IMR-90 (cell line): ENCODE measurements at regions not wholly inside any gene's neighbourhood (a gene's known extent, or its start where the extent isn't known, plus 50 kb on each side); places are given as distances from the start of the nearest gene placed in this dataset.

ENCODE experiments used
- ATAC-seq: fragments of 200-7000 bp; cut with Tn5 transposase; 2 replicates; pipeline ENCODE4 v1.9.1; 2020; ENCODE audit warnings: low read depth, mild to moderate bottlenecking, moderate library complexity
- BruUV-seq: library from RNA; stranded (reverse); fragments of 400-500 nt; replicated peaks from 2 replicates; lab custom pipeline; 2021; lab: Mats Ljungman, UMichigan
- CTCF ChIA-PET: fragments of 300-600 bp; formaldehyde crosslinking; extraction: SDS; loops from one replicate; lab custom pipeline; 2021; ENCODE audit warnings: antibody characterized with exemption; lab: Yijun Ruan, JAX
- POLR2A ChIA-PET: fragments of 300-600 bp; sonication (Branson Sonifier 250); formaldehyde crosslinking; loops from one replicate; lab custom pipeline; 2022; ENCODE audit warnings: antibody characterized with exemption; ENCODE audit not compliant: unreplicated experiment; lab: Charles Lee
- DNase-seq: peaks from one replicate; pipeline ENCODE4 v3.0.0; 2013
- H2AFZ ChIP-seq: replicated peaks from 2 replicates; pipeline ENCODE3; 2013; ENCODE audit warnings: low read length, mild to moderate bottlenecking; ENCODE audit not compliant: poor library complexity
- H2AK5ac ChIP-seq: 2 replicates; pipeline ENCODE4 v1.6.1; 2013; ENCODE audit warnings: low read depth, low read length, inconsistent platforms
- H2AK9ac ChIP-seq: replicated peaks from 2 replicates; pipeline ENCODE3; 2013; ENCODE audit warnings: mild to moderate bottlenecking, low read depth, low read length, moderate library complexity; ENCODE audit not compliant: poor library complexity
- H2BK120ac ChIP-seq: 2 replicates; pipeline ENCODE4 v1.6.1; 2013; ENCODE audit warnings: low read depth, low read length, inconsistent platforms
- H2BK15ac ChIP-seq: 3 replicates; pipeline ENCODE4 v1.6.1; 2013; ENCODE audit warnings: low read depth, low read length, inconsistent platforms
- H2BK20ac ChIP-seq: 2 replicates; pipeline ENCODE4 v1.6.1; 2013; ENCODE audit warnings: low read depth, mild to moderate bottlenecking, inconsistent platforms, low read length, moderate library complexity
- H2BK5ac ChIP-seq: 2 replicates; pipeline ENCODE4 v1.6.1; 2013; ENCODE audit warnings: mild to moderate bottlenecking, low read depth, low read length, inconsistent platforms; ENCODE audit not compliant: poor library complexity, severe bottlenecking
- H3K14ac ChIP-seq: replicated peaks from 2 replicates; pipeline ENCODE4 v1.6.1; 2013; ENCODE audit warnings: low read depth, low read length, inconsistent platforms
- H3K18ac ChIP-seq: 2 replicates; pipeline ENCODE4 v1.6.1; 2013; ENCODE audit warnings: low read depth, low read length, control low read depth
- H3K23ac ChIP-seq: 2 replicates; pipeline ENCODE4 v1.6.1; 2013; ENCODE audit warnings: low read depth, low read length, inconsistent platforms
- H3K27ac ChIP-seq: 2 replicates; pipeline ENCODE4 v1.5.1; 2013; ENCODE audit warnings: mild to moderate bottlenecking, control low read depth, low read length; ENCODE audit not compliant: insufficient read depth
- H3K27me3 ChIP-seq: 2 replicates; pipeline ENCODE4 v1.6.1; 2013; ENCODE audit warnings: low read length; ENCODE audit not compliant: control insufficient read depth, insufficient read depth
- H3K36me3 ChIP-seq: 2 replicates; pipeline ENCODE4 v1.6.1; 2013; ENCODE audit warnings: low read length, mixed read lengths; ENCODE audit not compliant: control insufficient read depth, insufficient read depth
- H3K4ac ChIP-seq: 2 replicates; pipeline ENCODE4 v1.6.1; 2013; ENCODE audit warnings: low read depth, low read length, inconsistent platforms
- H3K4me1 ChIP-seq: 2 replicates; pipeline ENCODE4 v1.6.1; 2013; ENCODE audit warnings: low read length, mixed read lengths; ENCODE audit not compliant: control insufficient read depth, insufficient read depth
- H3K4me2 ChIP-seq: 2 replicates; pipeline ENCODE4 v1.6.1; 2013; ENCODE audit warnings: low read depth, mild to moderate bottlenecking, control low read depth, low read length, moderate library complexity
- H3K4me3 ChIP-seq: 2 replicates; pipeline ENCODE4 v1.5.1; 2013; ENCODE audit warnings: low read depth, mild to moderate bottlenecking, control low read depth, low read length, moderate library complexity; ENCODE audit not compliant: insufficient read depth
- H3K56ac ChIP-seq: 2 replicates; pipeline ENCODE4 v1.6.1; 2013; ENCODE audit warnings: low read length, inconsistent platforms; ENCODE audit not compliant: insufficient read depth; ENCODE audit errors: extremely low read depth
- H3K79me1 ChIP-seq, 2 experiments: 2 replicates each; pipeline ENCODE4 v1.6.1; 2013; ENCODE audit warnings: low read length in 2 of 2, inconsistent platforms in 1 of 2, low read depth in 1 of 2
- H3K9ac ChIP-seq: 2 replicates; pipeline ENCODE4 v1.6.1; 2013; ENCODE audit warnings: low read depth, low read length, control low read depth
- H3K9me1 ChIP-seq: 2 replicates; pipeline ENCODE4 v1.6.1; 2013; ENCODE audit warnings: low read length, inconsistent platforms; ENCODE audit not compliant: insufficient read depth
- H3K9me3 ChIP-seq: 2 replicates; pipeline ENCODE4 v1.6.1; 2013; ENCODE audit warnings: low read length; ENCODE audit not compliant: control insufficient read depth, insufficient read depth
- H4K20me1 ChIP-seq: 2 replicates; pipeline ENCODE4 v1.6.1; 2013; ENCODE audit warnings: low read length, inconsistent platforms; ENCODE audit not compliant: insufficient read depth
- H4K5ac ChIP-seq: 2 replicates; pipeline ENCODE4 v1.6.1; 2013; ENCODE audit warnings: mild to moderate bottlenecking, low read depth, low read length, control low read depth
- H4K8ac ChIP-seq, 2 experiments: 2 replicates each; pipeline ENCODE4 v1.6.1; 2013; ENCODE audit warnings: low read depth in 2 of 2, low read length in 2 of 2, control low read depth in 1 of 2, inconsistent platforms in 1 of 2
- H4K91ac ChIP-seq: 2 replicates; pipeline ENCODE4 v1.6.1; 2013; ENCODE audit warnings: low read depth, low read length, inconsistent platforms; ENCODE audit not compliant: insufficient read depth
- BHLHE40 ChIP-seq: fragments of 150-350 bp; IDR thresholded peaks from 2 replicates; pipeline ENCODE4 v1.6.1; 2016; ENCODE audit warnings: mild to moderate bottlenecking, low read depth, low read length
- MAZ ChIP-seq: IDR thresholded peaks from 2 replicates; pipeline ENCODE4 v1.6.1; 2012; ENCODE audit warnings: low read depth, mild to moderate bottlenecking, low read length, improper control_type of control experiment, moderate library complexity, borderline replicate concordance
- MXI1 ChIP-seq: IDR thresholded peaks from 2 replicates; pipeline ENCODE4 v1.6.1; 2012; ENCODE audit warnings: low read depth, mild to moderate bottlenecking, low read length, moderate library complexity, borderline replicate concordance
- NFE2L2 ChIP-seq: fragments of 150-350 bp; IDR thresholded peaks from 2 replicates; pipeline ENCODE4 v1.6.1; 2016; ENCODE audit warnings: low read depth, mild to moderate bottlenecking, low read length
- RAD21 ChIP-seq: IDR thresholded peaks from 2 replicates; pipeline ENCODE4 v1.6.1; 2012; ENCODE audit warnings: low read length, improper control_type of control experiment
- RCOR1 ChIP-seq: IDR thresholded peaks from 2 replicates; pipeline ENCODE4 v1.6.1; 2012; ENCODE audit warnings: mild to moderate bottlenecking, low read length, improper control_type of control experiment; ENCODE audit not compliant: insufficient replicate concordance
- SMC3 ChIP-seq: fragments of 150-350 bp; IDR thresholded peaks from 2 replicates; pipeline ENCODE4 v1.6.1; 2016; ENCODE audit warnings: low read depth, mild to moderate bottlenecking, antibody characterized with exemption, low read length, moderate library complexity
- WGBS, 2 experiments: methylation state at CpG; one replicate each; pipeline versions ENCODE4 v1.1.5 to v1.1.7; 2013; ENCODE audit warnings: missing lambda C conversion rate in 2 of 2; ENCODE audit not compliant: insufficient read length in 1 of 2; ENCODE audit errors: extremely low coverage in 2 of 2; 5-methylcytosine and 5-hydroxymethylcytosine counted together
- dilution Hi-C: fragments of 300-500 bp; cut with HindIII; formaldehyde crosslinking; loops from one replicate; pipeline ENCODE4 v1.14.3; 2018; ENCODE audit warnings: low sequenced_read_pairs; ENCODE audit not compliant: unreplicated experiment
- in situ Hi-C: fragments of 300-500 bp; cut with MboI; formaldehyde crosslinking; loops from 3 replicates; pipeline ENCODE4 v1.14.3; 2019; ENCODE audit warnings: low sequenced_read_pairs, inconsistent platforms, mixed read lengths
- intact Hi-C: fragments of 100-400 bp; cut with micrococcal nuclease; formaldehyde crosslinking; loops from 2 replicates; pipeline ENCODE4 v1.10.0; 2022
- TF ChIP-seq, protein P1 (sequence below): fragments of 150-350 bp; IDR thresholded peaks from 2 replicates; pipeline ENCODE4 v1.6.1; 2016; ENCODE audit warnings: low read depth, mild to moderate bottlenecking, low read length, moderate library complexity, borderline replicate concordance
- TF ChIP-seq, protein P2 (sequence below): fragments of 150-350 bp; IDR thresholded peaks from 2 replicates; pipeline ENCODE4 v1.6.1; 2017; ENCODE audit warnings: mild to moderate bottlenecking, antibody characterized with exemption, low read length, low read depth
- TF ChIP-seq, protein P3 (sequence below): conservative IDR thresholded peaks from 2 replicates; pipeline ENCODE4 v1.5.1; 2012; ENCODE audit warnings: mild to moderate bottlenecking, low read depth, low read length, improper control_type of control experiment

DNA sequence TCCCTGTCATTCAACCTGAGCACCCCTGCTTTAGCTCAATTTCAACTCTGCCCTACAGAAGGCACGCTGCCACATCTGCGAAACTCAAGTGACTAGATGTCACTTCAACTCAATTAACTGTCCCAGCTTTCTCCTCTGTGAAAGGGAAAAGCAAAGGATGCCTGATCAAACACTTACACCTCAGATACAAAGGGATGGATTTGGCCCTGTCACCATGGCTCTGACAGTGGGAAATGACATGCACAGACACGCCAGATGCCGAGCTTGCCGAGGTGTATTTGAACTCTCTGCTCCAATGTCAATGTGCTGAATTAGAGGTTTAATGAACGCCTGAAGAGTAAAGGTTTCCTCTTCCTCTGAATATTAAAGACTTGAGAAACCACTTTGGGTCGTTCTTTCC is 481.1 kb downstream of the CBLN2 start:
- WGBS, 2 experiments, result 40% methylated on average over 1 of the region's 7 CpGs; no CpG with 5 or more reads in 1 of the 2 experiments
- H3K56ac ChIP-seq, result no peak overlapping the region
- H2BK5ac ChIP-seq, result no peak overlapping the region
- intact Hi-C loops, result no loop called here
- H3K27ac ChIP-seq, result no peak overlapping the region
- no peak overlapping the region for H3K4me3 ChIP-seq
- no peak for DNase-seq
- no peak overlapping the region for H3K23ac ChIP-seq
- no peak overlapping the region for H2BK15ac ChIP-seq
- no peak overlapping the region for H2AK9ac ChIP-seq
- in situ Hi-C loops, result no loop called here
- no peak overlapping the region for H3K18ac ChIP-seq
- H4K91ac ChIP-seq, result no peak overlapping the region
- H2BK20ac ChIP-seq, result no peak overlapping the region
- no peaks in the 10 kb centered on the region for H3K9me1 ChIP-seq
- no TSS peak for BruUV-seq
- no peak overlapping the region for H4K8ac ChIP-seq
- no peak overlapping the region for H3K9ac ChIP-seq
- no peak overlapping the region for H2AFZ ChIP-seq
- no peak overlapping the region for H4K5ac ChIP-seq
- ATAC-seq, result no peak
- H3K27me3 ChIP-seq, result no peaks in the 10 kb centered on the region
- TF ChIP-seq, protein P1, sequence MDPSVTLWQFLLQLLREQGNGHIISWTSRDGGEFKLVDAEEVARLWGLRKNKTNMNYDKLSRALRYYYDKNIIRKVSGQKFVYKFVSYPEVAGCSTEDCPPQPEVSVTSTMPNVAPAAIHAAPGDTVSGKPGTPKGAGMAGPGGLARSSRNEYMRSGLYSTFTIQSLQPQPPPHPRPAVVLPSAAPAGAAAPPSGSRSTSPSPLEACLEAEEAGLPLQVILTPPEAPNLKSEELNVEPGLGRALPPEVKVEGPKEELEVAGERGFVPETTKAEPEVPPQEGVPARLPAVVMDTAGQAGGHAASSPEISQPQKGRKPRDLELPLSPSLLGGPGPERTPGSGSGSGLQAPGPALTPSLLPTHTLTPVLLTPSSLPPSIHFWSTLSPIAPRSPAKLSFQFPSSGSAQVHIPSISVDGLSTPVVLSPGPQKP, result no peak
- TF ChIP-seq MXI1 (no peak), SMC3 (no peak), MAZ (no peak), NFE2L2 (no peak), RAD21 (no peak), RCOR1 (no peak), BHLHE40 (no peak)
- TF ChIP-seq, protein P2, sequence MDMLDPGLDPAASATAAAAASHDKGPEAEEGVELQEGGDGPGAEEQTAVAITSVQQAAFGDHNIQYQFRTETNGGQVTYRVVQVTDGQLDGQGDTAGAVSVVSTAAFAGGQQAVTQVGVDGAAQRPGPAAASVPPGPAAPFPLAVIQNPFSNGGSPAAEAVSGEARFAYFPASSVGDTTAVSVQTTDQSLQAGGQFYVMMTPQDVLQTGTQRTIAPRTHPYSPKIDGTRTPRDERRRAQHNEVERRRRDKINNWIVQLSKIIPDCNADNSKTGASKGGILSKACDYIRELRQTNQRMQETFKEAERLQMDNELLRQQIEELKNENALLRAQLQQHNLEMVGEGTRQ, result no peak
- TF ChIP-seq, protein P3, sequence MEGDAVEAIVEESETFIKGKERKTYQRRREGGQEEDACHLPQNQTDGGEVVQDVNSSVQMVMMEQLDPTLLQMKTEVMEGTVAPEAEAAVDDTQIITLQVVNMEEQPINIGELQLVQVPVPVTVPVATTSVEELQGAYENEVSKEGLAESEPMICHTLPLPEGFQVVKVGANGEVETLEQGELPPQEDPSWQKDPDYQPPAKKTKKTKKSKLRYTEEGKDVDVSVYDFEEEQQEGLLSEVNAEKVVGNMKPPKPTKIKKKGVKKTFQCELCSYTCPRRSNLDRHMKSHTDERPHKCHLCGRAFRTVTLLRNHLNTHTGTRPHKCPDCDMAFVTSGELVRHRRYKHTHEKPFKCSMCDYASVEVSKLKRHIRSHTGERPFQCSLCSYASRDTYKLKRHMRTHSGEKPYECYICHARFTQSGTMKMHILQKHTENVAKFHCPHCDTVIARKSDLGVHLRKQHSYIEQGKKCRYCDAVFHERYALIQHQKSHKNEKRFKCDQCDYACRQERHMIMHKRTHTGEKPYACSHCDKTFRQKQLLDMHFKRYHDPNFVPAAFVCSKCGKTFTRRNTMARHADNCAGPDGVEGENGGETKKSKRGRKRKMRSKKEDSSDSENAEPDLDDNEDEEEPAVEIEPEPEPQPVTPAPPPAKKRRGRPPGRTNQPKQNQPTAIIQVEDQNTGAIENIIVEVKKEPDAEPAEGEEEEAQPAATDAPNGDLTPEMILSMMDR, result no peak
- CTCF ChIA-PET, result interaction anchor here (1.0 kb wide), 1 partner anchor 123 kb away, joined by 3 read pairs; no protein-coding TSS in a partner anchor
- no peak overlapping the region for H3K14ac ChIP-seq
- no peak overlapping the region for H3K4me2 ChIP-seq
- no peak overlapping the region for H2AK5ac ChIP-seq
- H3K36me3 ChIP-seq, result no peaks in the 10 kb centered on the region
- dilution Hi-C loops, result no loop called here
- H2BK120ac ChIP-seq, result no peak overlapping the region
- no peak overlapping the region for H3K4ac ChIP-seq
- no peaks in the 10 kb centered on the region for H3K4me1 ChIP-seq
- POLR2A ChIA-PET, result no interaction called here
- H4K20me1 ChIP-seq, result no peaks in the 10 kb centered on the region
- H3K9me3 ChIP-seq, result peaks cover 4% of the 10 kb centered on the region
- H3K79me1 ChIP-seq, result no peaks in the 10 kb centered on the region
